ENCODE measurements at regions not wholly inside any gene's neighbourhood (a gene's known extent, or its start where the extent isn't known, plus 50 kb on each side); places are given as distances from the start of the nearest gene placed in this dataset.

GRCh38 chr20:58071298-58071697, 157.2 kb downstream of the ANKRD60 start:
- no peaks in the 10 kb centered on the region for H3K36me3 ChIP-seq (ENCODE audit: control insufficient read depth in 2 of 3, insufficient read depth in 3 of 3, low read length in 3 of 3)
- H3K27ac ChIP-seq (ENCODE audit: low read depth in 2 of 2, low read length in 2 of 2): no peak overlapping the region
- FAIRE-seq: no peak
- intact Hi-C loops (cut with DNase I): no loop called here
- no peak overlapping the region for H3K4me3 ChIP-seq (ENCODE audit: low read length in 3 of 3)
- no peaks in the 10 kb centered on the region for H3K27me3 ChIP-seq (ENCODE audit: control insufficient read depth, insufficient read depth, low read length)
- DNase-seq: no peak
- no peaks in the 10 kb centered on the region for H3K4me1 ChIP-seq (ENCODE audit: control insufficient read depth in 2 of 3, insufficient read depth in 2 of 3, low read depth in 1 of 3, low read length in 3 of 3)
- TF ChIP-seq CTCF (IDR thresholded peaks at IDR 0.05; ENCODE audit: borderline replicate concordance, extremely low read depth, insufficient read depth): no peak
- H3K9me3 ChIP-seq (ENCODE audit: control insufficient read depth in 2 of 3, insufficient read depth in 1 of 3, low read length in 3 of 3): no peaks in the 10 kb centered on the region
- H3K9ac ChIP-seq (ENCODE audit: low read length in 3 of 3): no peak overlapping the region

GRCh38 chr20:58070664-58071196, 157.7 kb downstream of the ANKRD60 start:
- H3K27ac ChIP-seq (ENCODE audit: low read depth in 2 of 2, low read length in 2 of 2): no peak overlapping the region
- no peaks in the 10 kb centered on the region for H3K27me3 ChIP-seq (ENCODE audit: control insufficient read depth, insufficient read depth, low read length)
- H3K9ac ChIP-seq (ENCODE audit: low read length in 3 of 3): no peak overlapping the region
- no peak for DNase-seq
- no peaks in the 10 kb centered on the region for H3K9me3 ChIP-seq (ENCODE audit: control insufficient read depth in 2 of 3, insufficient read depth in 1 of 3, low read length in 3 of 3)
- no peak overlapping the region for H3K4me3 ChIP-seq (ENCODE audit: low read length in 3 of 3)
- no peaks in the 10 kb centered on the region for H3K4me1 ChIP-seq (ENCODE audit: control insufficient read depth in 2 of 3, insufficient read depth in 2 of 3, low read depth in 1 of 3, low read length in 3 of 3)
- H3K36me3 ChIP-seq (ENCODE audit: control insufficient read depth in 2 of 3, insufficient read depth in 3 of 3, low read length in 3 of 3): no peaks in the 10 kb centered on the region
- TF ChIP-seq CTCF (IDR thresholded peaks at IDR 0.05; ENCODE audit: borderline replicate concordance, extremely low read depth, insufficient read depth): no peak
- no peak for FAIRE-seq
- intact Hi-C loops (cut with DNase I): no loop called here

GRCh38 chr20:58069796-58070663, 158.4 kb downstream of the ANKRD60 start:
- FAIRE-seq (no peak), DNase-seq (no peak)
- H3K27ac ChIP-seq (ENCODE audit: low read depth in 2 of 2, low read length in 2 of 2): no peak overlapping the region
- H3K4me3 ChIP-seq (ENCODE audit: low read length in 3 of 3): no peak overlapping the region
- no peak overlapping the region for H3K9ac ChIP-seq (ENCODE audit: low read length in 3 of 3)
- no peak for TF ChIP-seq CTCF (IDR thresholded peaks at IDR 0.05; ENCODE audit: borderline replicate concordance, extremely low read depth, insufficient read depth)
- H3K36me3 ChIP-seq (ENCODE audit: control insufficient read depth in 2 of 3, insufficient read depth in 3 of 3, low read length in 3 of 3): no peaks in the 10 kb centered on the region
- intact Hi-C loops (cut with DNase I): no loop called here
- no peaks in the 10 kb centered on the region for H3K9me3 ChIP-seq (ENCODE audit: control insufficient read depth in 2 of 3, insufficient read depth in 1 of 3, low read length in 3 of 3)
- H3K27me3 ChIP-seq (ENCODE audit: control insufficient read depth, insufficient read depth, low read length): no peaks in the 10 kb centered on the region
- H3K4me1 ChIP-seq (ENCODE audit: control insufficient read depth in 2 of 3, insufficient read depth in 2 of 3, low read depth in 1 of 3, low read length in 3 of 3): no peaks in the 10 kb centered on the region

Data from kidney (tissue), 13 donors.